NCI-H345 (cell line): ENCODE measurements at regions not wholly inside any gene's neighbourhood (a gene's known extent, or its start where the extent isn't known, plus 50 kb on each side); places are given as distances from the start of the nearest gene placed in this dataset.
A peak's percentile ranks its signal among the peaks of the same experiment; 100 is the strongest.
"Not testable (repeated sequence)": the region's sequence is repeated elsewhere in the genome, so short reads cannot be mapped to it uniquely, and the experiment has no call there.

Source experiments
- DNase-seq: peaks from one replicate; lab custom pipeline; 2025; lab: John Stamatoyannopoulos, UW

DNA sequence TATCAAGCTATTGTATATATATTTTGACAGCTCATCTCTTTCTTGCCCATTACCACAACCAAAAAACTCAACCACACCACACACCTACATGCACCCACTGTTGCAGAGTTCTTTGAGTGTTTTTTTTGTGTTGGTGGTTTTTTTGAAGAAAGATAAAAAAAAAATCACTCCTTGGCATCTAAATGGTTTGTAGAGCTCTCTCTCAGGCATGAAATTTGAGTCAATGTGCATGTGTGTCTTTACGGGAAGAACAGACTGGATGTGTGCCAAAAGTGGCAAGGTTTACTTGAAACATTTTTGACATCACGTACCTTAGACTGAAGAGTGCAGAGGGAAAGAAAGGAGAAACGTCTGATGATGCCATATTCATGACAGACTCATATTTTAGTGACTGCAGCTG, 154.2 kb downstream of the FHIP1A start:
- DNase-seq, result peak; percentile 16

- no peak for DNase-seq
Observed at GRCh38 chr4:151564321-151564720, 155.3 kb downstream of the FHIP1A start.

GRCh38 chr4:151565583-151565982, 156.6 kb downstream of the FHIP1A start:
- DNase-seq, result no peak

DNA sequence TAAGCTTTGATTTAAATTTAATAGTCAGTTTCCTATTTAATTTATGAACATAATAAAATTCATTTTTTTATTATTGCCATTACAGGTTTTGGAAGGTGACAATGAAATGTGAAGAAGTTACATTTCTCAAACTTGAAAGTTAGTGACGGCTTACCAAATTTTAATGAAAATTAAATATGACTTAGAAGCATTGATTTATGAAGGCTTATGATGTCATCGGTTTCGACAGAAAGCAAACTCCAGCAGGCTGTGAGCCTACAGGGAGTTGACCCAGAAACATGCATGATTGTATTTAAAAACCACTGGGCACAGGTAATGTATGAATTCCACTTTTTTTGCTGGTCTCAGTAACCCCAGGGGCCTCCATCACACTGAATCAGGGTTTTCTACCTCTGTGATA, 157.1 kb downstream of the FHIP1A start:
- DNase-seq, result no peak

DNA sequence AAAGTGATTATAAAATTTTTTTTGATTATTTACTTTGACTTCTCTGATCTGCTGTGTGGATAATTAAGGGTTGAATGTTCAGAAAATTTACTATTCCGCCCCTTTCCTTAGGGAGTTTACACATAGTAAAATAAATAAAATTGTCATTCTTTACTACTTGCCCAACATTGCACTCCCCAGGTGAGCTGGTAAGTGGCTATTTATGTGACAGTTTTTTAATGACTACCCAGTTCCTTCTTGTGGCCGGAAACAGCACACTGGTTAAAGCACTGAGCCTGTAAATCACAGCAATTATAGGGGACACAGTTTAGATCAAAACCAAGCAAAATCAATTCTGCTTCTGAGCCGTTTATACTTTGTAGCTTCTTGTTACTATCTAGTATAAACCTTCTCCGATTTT, 158.1 kb downstream of the FHIP1A start:
- DNase-seq, result no peak

GRCh38 chr4:151568966-151569365, 160.0 kb downstream of the FHIP1A start:
- no peak for DNase-seq

GRCh38 chr4:151569650-151570049, 160.7 kb downstream of the FHIP1A start:
- DNase-seq, result no peak

DNA sequence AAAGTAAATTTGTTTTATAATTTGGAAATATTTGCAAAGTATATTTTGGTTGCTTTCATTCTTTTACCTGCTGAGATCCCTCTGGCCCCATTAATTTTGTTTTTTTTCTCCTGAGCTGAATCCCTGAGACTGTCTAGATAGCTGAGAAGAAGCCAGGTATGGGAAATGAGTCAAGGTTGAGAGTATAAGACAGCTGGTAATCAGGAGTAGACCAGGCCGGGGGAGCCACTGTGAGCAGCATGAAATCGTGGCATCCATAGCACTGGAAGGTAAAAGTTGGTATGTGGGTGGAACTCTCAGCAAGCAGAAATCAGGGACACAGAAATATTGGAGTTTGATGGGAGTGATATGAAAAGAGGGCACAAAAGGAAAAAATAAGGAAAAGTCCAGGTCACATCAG, 164.5 kb downstream of the FHIP1A start:
- DNase-seq, result no peak

DNA sequence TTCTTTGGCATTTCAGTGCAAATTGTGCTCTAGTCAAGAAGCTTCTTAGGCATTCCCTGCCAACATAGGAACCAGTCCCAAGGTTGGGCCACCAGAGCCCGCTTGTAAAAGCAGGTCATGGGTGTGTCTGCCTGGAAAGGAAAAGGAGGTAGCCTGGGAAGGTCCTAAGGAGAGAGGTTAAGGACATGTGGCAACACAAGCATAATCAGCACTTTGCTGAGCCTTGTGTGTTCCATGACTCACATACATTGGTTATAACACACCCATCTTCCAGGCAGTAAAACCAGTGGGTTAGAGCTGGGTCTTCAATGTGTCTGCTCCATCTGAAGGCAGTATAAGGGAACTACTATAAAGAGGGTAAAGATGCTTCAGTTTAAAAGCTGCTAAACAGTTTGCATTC, 165.0 kb downstream of the FHIP1A start:
- no peak for DNase-seq

GRCh38 chr4:151574968-151575367, 166.0 kb downstream of the FHIP1A start:
- DNase-seq, result no peak

DNA sequence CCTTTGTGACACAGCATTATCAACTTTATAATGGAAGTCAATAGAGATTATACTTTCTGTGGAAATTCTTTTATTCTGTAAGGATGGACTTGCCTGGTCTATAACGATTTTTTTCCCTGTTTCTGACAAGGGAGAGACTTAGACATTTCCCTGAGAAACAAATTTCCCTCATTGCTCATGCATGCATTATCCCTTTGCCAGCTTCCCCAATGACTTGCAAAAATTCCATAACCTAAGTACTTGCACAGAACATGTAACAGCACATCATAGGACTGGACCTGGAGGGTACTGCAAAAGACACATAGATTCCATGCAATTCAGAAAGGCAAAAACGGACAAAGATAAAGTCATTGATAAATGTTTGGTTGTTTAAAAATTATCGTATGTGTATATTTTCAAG, 166.7 kb downstream of the FHIP1A start:
- DNase-seq, result no peak

- DNase-seq, result no peak
Observed at GRCh38 chr4:151576627-151577026, 167.7 kb downstream of the FHIP1A start.

DNA sequence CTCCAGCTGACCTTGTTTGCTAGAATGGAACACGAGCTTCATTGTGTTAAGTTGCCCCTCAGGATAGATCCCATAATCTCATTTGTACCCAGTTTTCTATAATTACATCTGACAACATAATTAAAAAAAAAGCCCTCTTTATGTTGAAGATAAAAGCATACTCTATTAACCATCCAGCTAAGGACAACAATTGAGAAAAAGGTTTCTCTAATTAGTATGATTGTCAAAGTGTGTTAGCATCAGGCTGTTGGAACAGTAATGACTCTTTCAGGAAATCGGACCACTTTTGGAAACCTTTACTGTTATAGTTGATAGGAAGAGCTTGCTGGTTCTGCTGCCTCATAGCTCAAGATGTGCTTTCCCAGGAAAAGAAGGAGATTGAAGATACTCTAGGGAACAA, 172.6 kb downstream of the FHIP1A start:
- no peak for DNase-seq

- DNase-seq, result no peak
Observed at GRCh38 chr4:151582098-151582497, 173.1 kb downstream of the FHIP1A start.

GRCh38 chr4:151583157-151583914, 174.4 kb downstream of the FHIP1A start:
- DNase-seq, result no peak

GRCh38 chr4:151584101-151584500, 175.1 kb downstream of the FHIP1A start:
- DNase-seq, result no peak

GRCh38 chr4:151595629-151596028, 165.2 kb downstream of the GATB start:
- DNase-seq, result not testable (repeated sequence)

- not testable (repeated sequence) for DNase-seq
Observed at GRCh38 chr4:151597691-151598090, 163.1 kb downstream of the GATB start.

DNA sequence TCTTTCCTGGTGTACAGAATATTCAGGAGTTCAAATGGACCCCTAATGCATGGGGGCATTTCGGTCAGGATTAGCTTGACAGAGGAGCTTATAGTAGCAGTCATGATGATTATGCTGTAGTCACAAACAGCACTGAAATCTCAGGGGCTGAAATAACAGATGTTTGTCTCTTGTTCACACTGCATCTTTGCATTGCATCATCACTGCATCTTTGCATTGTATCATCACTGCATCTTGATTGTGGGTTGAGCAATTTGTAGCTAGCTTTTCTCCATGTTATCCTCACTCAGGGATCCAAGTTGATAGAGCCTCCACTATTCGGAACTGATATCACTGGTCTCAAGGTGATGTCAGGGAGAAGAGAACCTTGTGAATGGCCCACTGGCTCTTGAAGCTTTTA, 160.9 kb downstream of the GATB start:
- DNase-seq, result no peak

DNA sequence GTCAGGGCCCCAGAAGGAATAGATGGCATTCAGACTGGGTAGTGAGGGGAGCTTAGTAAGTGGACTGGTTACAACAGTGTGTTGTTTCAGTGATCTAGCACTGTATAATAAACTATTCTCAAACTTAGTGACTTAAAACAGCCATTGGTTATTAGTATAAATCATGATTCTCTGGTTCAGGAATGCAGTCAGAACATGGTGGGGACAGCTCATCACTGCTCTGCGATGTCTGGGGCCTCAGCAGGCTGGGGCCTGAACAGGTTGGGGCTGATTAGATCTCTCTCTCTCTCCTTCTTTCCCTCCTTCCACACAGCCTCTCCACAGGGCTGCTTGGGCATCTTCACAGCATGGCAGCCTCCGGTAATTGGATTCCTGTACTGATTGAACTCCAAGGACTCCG, 160.4 kb downstream of the GATB start:
- no peak for DNase-seq

DNA sequence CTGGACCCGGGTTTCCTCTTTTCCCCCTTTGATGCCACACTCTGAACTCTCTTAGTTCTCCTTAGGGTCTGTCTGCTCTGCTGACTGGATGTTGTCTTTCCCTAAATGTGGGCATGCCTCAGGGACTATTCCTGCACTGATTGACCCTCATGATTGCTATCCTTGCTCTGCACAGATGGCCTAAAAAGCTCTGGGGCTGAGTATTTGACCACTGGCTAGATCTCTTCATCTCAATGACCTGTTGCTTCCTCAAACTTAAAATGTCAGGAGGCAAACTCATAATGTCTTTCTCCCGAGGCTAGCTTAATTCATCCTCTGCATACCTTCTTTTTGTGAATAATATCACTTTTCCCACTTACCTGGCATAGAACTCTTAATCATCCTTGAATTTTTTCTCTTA, 157.4 kb downstream of the GATB start:
- no peak for DNase-seq

DNA sequence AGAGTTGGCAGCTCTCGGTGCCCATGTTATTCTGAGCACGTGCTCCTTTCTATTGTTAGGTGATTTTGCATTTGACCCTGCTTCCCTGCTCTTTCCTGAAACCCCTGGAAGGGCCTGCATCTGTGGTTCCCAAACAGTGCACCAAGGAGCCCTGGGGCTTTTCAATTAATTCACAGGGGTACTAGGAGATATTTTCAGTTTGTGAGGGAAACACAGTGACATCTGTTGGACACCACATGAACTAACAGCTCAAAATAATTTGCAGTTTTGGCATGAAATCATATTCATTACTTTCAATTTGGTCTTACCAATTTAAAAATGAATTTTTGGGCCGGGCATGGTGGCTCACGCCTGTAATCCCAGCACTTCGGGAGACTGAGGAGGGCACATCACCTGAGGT, 156.6 kb downstream of the GATB start:
- DNase-seq, result no peak

DNA sequence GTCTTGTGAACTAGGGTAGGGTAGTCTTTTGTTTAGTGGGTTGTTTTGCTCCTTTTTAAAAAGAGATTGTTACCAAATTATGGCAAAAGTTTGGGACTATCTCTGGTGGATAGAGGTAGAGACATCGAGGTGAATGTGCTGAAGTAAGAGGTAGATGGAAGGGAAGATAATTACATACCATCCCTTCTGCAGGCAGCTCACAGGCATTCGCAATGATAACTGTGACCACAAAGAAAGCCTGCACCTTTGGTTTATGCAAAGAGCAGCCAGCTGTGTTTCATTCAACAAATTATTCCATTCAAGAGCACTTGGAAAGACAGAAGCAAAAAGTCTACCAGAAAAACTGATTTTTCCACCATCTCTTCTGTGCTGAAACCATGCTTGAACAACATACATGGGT, 155.6 kb downstream of the GATB start:
- no peak for DNase-seq

DNA sequence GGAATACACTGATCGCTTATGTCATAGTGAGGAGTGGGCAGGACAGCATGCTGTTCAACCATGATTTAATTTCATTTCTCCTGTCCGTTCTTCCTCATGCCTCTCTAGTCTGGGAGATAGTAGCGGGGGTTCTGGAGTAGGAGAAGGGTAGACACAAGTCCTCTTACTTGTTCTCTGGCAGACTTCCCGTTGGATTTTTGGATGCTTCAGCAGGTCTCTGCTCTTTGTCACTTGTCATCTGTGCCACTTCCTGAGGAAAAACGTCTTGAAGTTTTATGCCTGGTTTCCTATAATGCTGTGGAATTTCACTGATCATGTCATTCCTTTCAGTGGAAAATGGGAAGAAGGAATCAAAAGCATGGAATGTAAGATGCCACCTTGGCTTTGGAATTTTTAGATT, 154.7 kb downstream of the GATB start:
- no peak for DNase-seq
